Hepatocyte (in vitro differentiated cells): ENCODE measurements at regions not wholly inside any gene's neighbourhood (a gene's known extent, or its start where the extent isn't known, plus 50 kb on each side); places are given as distances from the start of the nearest gene placed in this dataset.
A peak's percentile ranks its signal among the peaks of the same experiment; 100 is the strongest.

Experiments used
- DNase-seq: peaks from one replicate; pipeline ENCODE4 v3.0.0-alpha.2; 2016; ENCODE audit warnings: low spot score
- H2AFZ ChIP-seq: fragments of 200-600 bp; sonication (generic); 2 replicates; pipeline ENCODE4 v1.6.0; 2016; ENCODE audit warnings: antibody characterized with exemption, mild to moderate bottlenecking
- H3K27ac ChIP-seq: fragments of 200-600 bp; sonication (generic); 2 replicates; pipeline ENCODE4 v1.5.1; 2016; ENCODE audit warnings: mild to moderate bottlenecking
- H3K27me3 ChIP-seq: fragments of 200-600 bp; sonication (generic); 2 replicates; pipeline ENCODE4 v1.6.1; 2016
- H3K36me3 ChIP-seq: fragments of 200-600 bp; sonication (generic); replicated peaks from 2 replicates; pipeline ENCODE4 v1.5.1; 2016; ENCODE audit warnings: low read depth; ENCODE audit not compliant: insufficient read depth
- H3K4me1 ChIP-seq: fragments of 200-600 bp; sonication (generic); 2 replicates; pipeline ENCODE4 v1.5.1; 2016; ENCODE audit warnings: mild to moderate bottlenecking, moderate library complexity; ENCODE audit not compliant: insufficient read depth
- H3K4me2 ChIP-seq: fragments of 200-600 bp; sonication (generic); 2 replicates; pipeline ENCODE4 v1.6.0; 2016
- H3K4me3 ChIP-seq: fragments of 200-600 bp; sonication (generic); 2 replicates; pipeline ENCODE4 v1.5.1; 2016; ENCODE audit warnings: mild to moderate bottlenecking
- H3K79me2 ChIP-seq: fragments of 200-600 bp; sonication (generic); 2 replicates; pipeline ENCODE4 v1.6.0; 2017; ENCODE audit warnings: mild to moderate bottlenecking
- H3K9me2 ChIP-seq: fragments of 200-600 bp; sonication (generic); replicated peaks from 2 replicates; pipeline ENCODE4 v1.6.0; 2017; ENCODE audit warnings: mild to moderate bottlenecking; ENCODE audit not compliant: insufficient read depth
- H3K9me3 ChIP-seq: fragments of 200-600 bp; sonication (generic); 2 replicates; pipeline ENCODE4 v1.5.1; 2016; ENCODE audit warnings: low read depth, mild to moderate bottlenecking
- H4K20me1 ChIP-seq: fragments of 200-600 bp; sonication (generic); 2 replicates; pipeline ENCODE4 v1.6.0; 2016; ENCODE audit warnings: mild to moderate bottlenecking; ENCODE audit not compliant: insufficient read depth, poor library complexity, severe bottlenecking
- EZH2 ChIP-seq: fragments of 200-600 bp; sonication (generic); IDR thresholded peaks from 2 replicates; pipeline ENCODE4 v1.6.1; 2016; ENCODE audit warnings: antibody characterized with exemption, mild to moderate bottlenecking, borderline replicate concordance
- EZH2phosphoT487 ChIP-seq: fragments of 200-600 bp; sonication (generic); IDR thresholded peaks from one replicate; pipeline ENCODE4 v1.6.1; 2018; ENCODE audit warnings: antibody characterized with exemption, mild to moderate bottlenecking, low read depth, moderate library complexity; ENCODE audit not compliant: unreplicated experiment, severe bottlenecking
- WGBS: methylation state at CpG from one replicate; pipeline ENCODE4 v1.1.6; 2016; ENCODE audit warnings: low lambda C conversion rate; ENCODE audit errors: missing lambda C conversion rate; 5-methylcytosine and 5-hydroxymethylcytosine counted together
- TF ChIP-seq, protein P1 (sequence below): fragments of 200-600 bp; sonication (generic); IDR thresholded peaks from 2 replicates; pipeline ENCODE4 v1.5.1; 2016; ENCODE audit warnings: antibody characterized with exemption, mild to moderate bottlenecking; ENCODE audit not compliant: poor library complexity

GRCh38 chr17:56707312-56708219, 114.1 kb downstream of the NOG start:
- no peak for TF ChIP-seq EZH2
- TF ChIP-seq, protein P1, sequence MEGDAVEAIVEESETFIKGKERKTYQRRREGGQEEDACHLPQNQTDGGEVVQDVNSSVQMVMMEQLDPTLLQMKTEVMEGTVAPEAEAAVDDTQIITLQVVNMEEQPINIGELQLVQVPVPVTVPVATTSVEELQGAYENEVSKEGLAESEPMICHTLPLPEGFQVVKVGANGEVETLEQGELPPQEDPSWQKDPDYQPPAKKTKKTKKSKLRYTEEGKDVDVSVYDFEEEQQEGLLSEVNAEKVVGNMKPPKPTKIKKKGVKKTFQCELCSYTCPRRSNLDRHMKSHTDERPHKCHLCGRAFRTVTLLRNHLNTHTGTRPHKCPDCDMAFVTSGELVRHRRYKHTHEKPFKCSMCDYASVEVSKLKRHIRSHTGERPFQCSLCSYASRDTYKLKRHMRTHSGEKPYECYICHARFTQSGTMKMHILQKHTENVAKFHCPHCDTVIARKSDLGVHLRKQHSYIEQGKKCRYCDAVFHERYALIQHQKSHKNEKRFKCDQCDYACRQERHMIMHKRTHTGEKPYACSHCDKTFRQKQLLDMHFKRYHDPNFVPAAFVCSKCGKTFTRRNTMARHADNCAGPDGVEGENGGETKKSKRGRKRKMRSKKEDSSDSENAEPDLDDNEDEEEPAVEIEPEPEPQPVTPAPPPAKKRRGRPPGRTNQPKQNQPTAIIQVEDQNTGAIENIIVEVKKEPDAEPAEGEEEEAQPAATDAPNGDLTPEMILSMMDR, result no peak
- Histone ChIP-seq H3K27me3 (no peaks in the 10 kb centered on the region), H3K27ac (peak overlapping the region; percentile 11), H4K20me1 (no peaks in the 10 kb centered on the region), H3K4me1 (peaks cover 7% of the 10 kb centered on the region), H3K4me2 (peak overlapping the region; percentile 25), H3K9me2 (no peaks in the 10 kb centered on the region), H2AFZ (no peak overlapping the region), H3K9me3 (no peaks in the 10 kb centered on the region), H3K36me3 (no peaks in the 10 kb centered on the region), H3K79me2 (no peaks in the 10 kb centered on the region), H3K4me3 (no peak overlapping the region)
- 30% methylated on average over 15 of the region's 19 CpGs for WGBS
- peak; percentile 60 for DNase-seq

DNA sequence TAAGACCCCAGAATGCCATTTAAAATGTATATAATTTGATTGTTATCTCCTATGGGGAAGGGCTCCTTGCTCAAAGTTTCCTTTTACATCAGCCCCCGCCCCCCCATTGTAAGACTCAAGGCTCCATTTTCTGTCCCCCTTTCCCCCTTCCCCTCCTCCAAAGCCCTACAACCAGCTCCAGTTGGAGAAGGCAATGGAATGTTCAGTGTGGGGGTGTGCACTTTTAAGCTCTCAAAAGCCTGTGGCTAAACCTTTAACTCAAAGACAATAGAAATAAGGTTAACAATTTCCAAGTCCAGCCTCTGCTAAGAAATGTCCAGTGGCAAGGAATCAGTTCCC, 114.7 kb downstream of the NOG start:
- Histone ChIP-seq H3K9me3 (no peaks in the 10 kb centered on the region), H3K4me3 (no peak overlapping the region), H3K27ac (peak overlapping the region; percentile 11), H3K27me3 (no peaks in the 10 kb centered on the region), H4K20me1 (no peaks in the 10 kb centered on the region), H3K4me1 (peaks cover 7% of the 10 kb centered on the region), H3K9me2 (no peaks in the 10 kb centered on the region), H2AFZ (no peak overlapping the region), H3K79me2 (no peaks in the 10 kb centered on the region), H3K4me2 (no peak overlapping the region), H3K36me3 (no peaks in the 10 kb centered on the region)
- TF ChIP-seq EZH2phosphoT487 (no peak), EZH2 (no peak)
- TF ChIP-seq, protein P1, result no peak
- WGBS, result 25% methylated on average over 1 of the region's 1 CpG
- DNase-seq, result no peak

DNA sequence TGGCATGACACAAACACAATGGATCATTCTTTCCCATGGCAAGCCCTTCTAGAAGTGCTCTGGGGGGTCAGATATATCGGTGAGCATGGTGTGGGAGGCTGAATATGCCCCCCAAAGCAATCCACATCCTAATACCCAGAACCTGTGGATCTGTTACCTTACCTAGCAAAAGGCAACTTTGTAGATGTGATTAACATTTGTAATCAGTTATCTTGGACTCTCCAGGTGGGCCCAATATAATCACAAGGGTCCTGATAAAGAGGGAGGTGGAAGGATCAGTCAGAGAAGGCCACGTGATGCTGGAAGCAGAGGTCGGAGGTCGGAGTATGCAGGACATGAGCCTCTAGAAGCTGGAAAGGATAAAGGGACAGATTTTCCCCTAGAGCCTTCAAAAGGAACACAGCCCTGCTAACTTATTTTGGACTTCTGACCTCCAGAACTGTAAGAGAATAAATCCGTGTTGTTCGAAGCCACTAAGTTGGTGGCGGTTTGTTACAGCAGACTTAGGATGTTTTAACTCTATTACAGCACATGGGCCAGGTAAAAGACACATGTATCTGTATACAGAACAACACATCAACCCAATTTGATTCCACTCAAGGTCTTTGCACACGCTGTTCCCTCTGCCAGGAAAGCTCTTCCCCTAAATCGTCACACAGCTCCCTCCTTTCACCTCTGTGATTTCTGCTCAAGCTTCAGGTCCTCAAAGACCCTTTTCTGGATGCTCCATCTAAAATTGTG, 115.3 kb downstream of the NOG start:
- no peak overlapping the region for H2AFZ ChIP-seq
- TF ChIP-seq, protein P1, result no peak
- peak overlapping the region; percentile 11 for H3K27ac ChIP-seq
- no peaks in the 10 kb centered on the region for H3K79me2 ChIP-seq
- H3K27me3 ChIP-seq, result no peaks in the 10 kb centered on the region
- DNase-seq, result no peak
- H3K9me3 ChIP-seq, result no peaks in the 10 kb centered on the region
- H3K4me1 ChIP-seq, result peaks cover 7% of the 10 kb centered on the region
- WGBS, result 78% methylated on average over 9 of the region's 9 CpGs
- no peaks in the 10 kb centered on the region for H3K9me2 ChIP-seq
- H3K36me3 ChIP-seq, result no peaks in the 10 kb centered on the region
- H4K20me1 ChIP-seq, result no peaks in the 10 kb centered on the region
- H3K4me2 ChIP-seq, result no peak overlapping the region
- no peak overlapping the region for H3K4me3 ChIP-seq
